Right atrium auricular region (tissue), 2 donors: ENCODE measurements at regions not wholly inside any gene's neighbourhood (a gene's known extent, or its start where the extent isn't known, plus 50 kb on each side); places are given as distances from the start of the nearest gene placed in this dataset.

Experiments used
- DNase-seq: peaks from one replicate; pipeline ENCODE4 v3.0.0-alpha.2; 2019; ENCODE audit warnings: low spot score
- H3K27ac ChIP-seq, 2 donors: fragments of 200-600 bp; sonication (generic); 1 replicate in 1 of 2; 2 replicates in 1 of 2; pipeline ENCODE4 v1.5.1; 2016 to 2019
- H3K27me3 ChIP-seq, 2 donors: fragments of 200-600 bp; sonication (generic); one replicate each; pipeline versions ENCODE4 v1.5.1 to v1.6.0; 2017 to 2019
- H3K36me3 ChIP-seq: fragments of 200-600 bp; sonication (generic); one replicate; pipeline ENCODE4 v1.5.1; 2016
- H3K4me1 ChIP-seq, 2 donors: fragments of 200-600 bp; sonication (generic); one replicate each; pipeline versions ENCODE4 v1.5.1 to v1.6.0; 2017 to 2019
- H3K4me3 ChIP-seq, 2 donors: fragments of 200-600 bp; sonication (generic); 1 replicate in 1 of 2; 2 replicates in 1 of 2; pipeline ENCODE4 v1.5.1; 2017 to 2019; ENCODE audit warnings: mild to moderate bottlenecking in 1 of 2, moderate library complexity in 1 of 2
- H3K9me3 ChIP-seq, 2 donors: fragments of 200-600 bp; sonication (generic); one replicate each; pipeline ENCODE4 v1.5.1; 2019
- CTCF ChIP-seq, 2 donors: fragments of 200-600 bp; sonication (generic); IDR thresholded peaks; one replicate each; pipeline ENCODE4 v1.5.1; 2019; ENCODE audit warnings: antibody characterized with exemption in 2 of 2

DNA sequence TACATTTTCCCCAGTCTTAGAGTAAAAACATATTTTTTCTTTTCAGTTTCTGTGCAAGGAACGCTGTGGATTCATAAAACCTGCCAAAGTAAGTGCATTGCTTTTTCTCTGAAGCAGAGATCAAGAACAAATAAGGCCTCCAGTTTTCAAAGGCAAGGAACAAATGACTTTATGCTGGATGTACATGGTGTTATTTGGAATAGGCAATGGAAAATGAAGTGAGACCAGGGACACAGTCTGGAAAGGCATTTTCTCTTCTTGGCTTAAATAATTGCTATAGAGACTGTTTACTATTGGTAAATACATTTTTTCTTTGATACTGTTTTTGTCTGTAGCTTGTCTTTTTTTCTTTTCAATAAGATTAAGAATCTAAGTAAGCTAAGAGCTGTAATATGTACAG, 725.9 kb upstream of the MDGA2 start:
- no peaks in the 10 kb centered on the region for H3K36me3 ChIP-seq
- DNase-seq, result no peak
- no peaks in the 10 kb centered on the region for H3K4me1 ChIP-seq
- TF ChIP-seq CTCF (IDR thresholded peaks at IDR 0.05), result no peak
- H3K4me3 ChIP-seq, result no peak overlapping the region
- peaks cover 0 to 3% of the 10 kb centered on the region in 2 donors for H3K9me3 ChIP-seq
- H3K27me3 ChIP-seq, result no peaks in the 10 kb centered on the region
- no peak overlapping the region for H3K27ac ChIP-seq

DNA sequence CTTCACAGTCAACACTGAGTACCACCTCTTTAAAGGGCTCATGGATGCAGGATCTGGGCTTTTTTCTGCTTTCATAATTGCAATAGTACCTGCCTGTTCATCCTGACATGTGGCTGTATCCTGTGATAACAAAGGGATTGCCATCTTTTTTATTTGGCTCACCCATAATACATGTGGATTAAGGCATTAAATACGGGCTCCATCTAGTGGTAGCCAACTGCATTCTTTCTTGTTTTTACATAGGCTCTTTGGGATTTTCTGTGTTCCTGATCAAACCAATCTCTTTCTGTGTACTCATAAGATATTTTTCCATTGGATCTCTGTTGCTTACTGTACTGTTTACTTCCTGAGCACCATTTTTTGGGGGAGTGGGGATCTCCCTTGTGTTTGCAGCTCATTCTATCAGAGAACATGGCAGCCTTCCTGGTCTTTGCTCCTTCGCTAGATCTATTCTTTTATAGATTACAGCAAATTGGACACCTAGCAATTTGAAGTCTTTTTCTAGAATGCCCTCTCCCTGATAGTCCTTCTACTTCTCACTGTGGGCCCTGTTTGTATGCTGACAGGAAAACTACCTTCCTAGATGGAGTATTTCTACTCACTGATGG, 723.4 kb upstream of the MDGA2 start:
- Histone ChIP-seq H3K27me3 (no peaks in the 10 kb centered on the region), H3K36me3 (no peaks in the 10 kb centered on the region), H3K9me3 (no peaks in the 10 kb centered on the region), H3K27ac (no peak overlapping the region), H3K4me1 (no peaks in the 10 kb centered on the region), H3K4me3 (no peak overlapping the region)
- DNase-seq, result no peak
- TF ChIP-seq CTCF (IDR thresholded peaks at IDR 0.05), result peak; percentile 49 to 63

GRCh38 chr14:48391661-48392060, 716.3 kb upstream of the MDGA2 start:
- H3K36me3 ChIP-seq, result no peaks in the 10 kb centered on the region
- H3K27ac ChIP-seq, result no peak overlapping the region
- no peaks in the 10 kb centered on the region for H3K27me3 ChIP-seq
- no peak for TF ChIP-seq CTCF (IDR thresholded peaks at IDR 0.05)
- no peaks in the 10 kb centered on the region for H3K9me3 ChIP-seq
- no peak for DNase-seq
- H3K4me3 ChIP-seq, result no peak overlapping the region
- H3K4me1 ChIP-seq, result no peaks in the 10 kb centered on the region

DNA sequence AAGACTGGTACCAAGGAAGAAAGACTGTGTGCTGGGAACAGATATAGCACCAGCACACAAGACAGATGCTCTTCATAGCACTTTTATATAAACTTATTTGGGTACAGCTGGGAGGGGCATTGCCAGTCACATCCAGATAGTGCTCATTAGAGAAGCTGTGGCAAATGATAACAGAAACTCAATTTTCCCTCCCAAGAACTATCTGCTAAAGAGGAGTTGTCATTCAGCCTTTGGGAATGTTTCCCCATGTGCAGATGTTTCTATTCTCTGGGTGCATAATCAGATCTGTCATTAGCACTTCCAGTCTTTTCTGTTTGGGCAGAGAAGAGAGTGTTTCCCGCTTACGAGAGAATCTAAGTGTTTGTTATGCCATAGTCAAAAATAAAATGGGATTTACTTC, 714.9 kb upstream of the MDGA2 start:
- TF ChIP-seq CTCF (IDR thresholded peaks at IDR 0.05), result no peak
- no peak for DNase-seq
- Histone ChIP-seq H3K27ac (no peak overlapping the region), H3K9me3 (no peaks in the 10 kb centered on the region), H3K4me1 (no peaks in the 10 kb centered on the region), H3K36me3 (no peaks in the 10 kb centered on the region), H3K4me3 (no peak overlapping the region), H3K27me3 (no peaks in the 10 kb centered on the region)

GRCh38 chr14:48384821-48385220, 709.4 kb upstream of the MDGA2 start:
- Histone ChIP-seq H3K27me3 (no peaks in the 10 kb centered on the region), H3K27ac (no peak overlapping the region), H3K36me3 (no peaks in the 10 kb centered on the region), H3K9me3 (no peaks in the 10 kb centered on the region), H3K4me3 (no peak overlapping the region), H3K4me1 (no peaks in the 10 kb centered on the region)
- TF ChIP-seq CTCF (IDR thresholded peaks at IDR 0.05), result no peak
- DNase-seq, result no peak

DNA sequence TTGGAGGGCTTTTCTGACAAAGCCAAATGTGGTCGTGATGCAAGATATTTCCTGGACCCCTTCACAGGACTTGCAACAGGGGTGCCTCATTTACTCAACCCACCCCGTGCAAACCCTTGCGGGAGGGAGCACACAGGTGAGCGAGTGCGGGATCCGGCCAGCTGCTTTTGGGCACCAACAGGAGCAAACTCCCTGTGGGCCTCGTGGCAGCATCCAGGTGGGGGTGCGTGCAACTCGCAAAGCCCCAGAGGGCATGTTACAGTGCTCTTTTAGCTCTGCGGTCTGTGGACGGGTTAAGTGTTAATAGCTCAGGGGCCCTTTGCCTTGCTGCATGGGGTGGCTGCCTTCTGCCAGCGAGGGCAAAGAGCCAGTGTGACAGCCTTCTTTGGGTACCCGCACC, 707.6 kb upstream of the MDGA2 start:
- DNase-seq, result no peak

More for the DNA sequence above, 707.6 kb upstream of the MDGA2 start:
- Histone ChIP-seq H3K27ac (no peak overlapping the region), H3K36me3 (no peaks in the 10 kb centered on the region), H3K4me3 (no peak overlapping the region), H3K9me3 (no peaks in the 10 kb centered on the region), H3K27me3 (no peaks in the 10 kb centered on the region), H3K4me1 (no peaks in the 10 kb centered on the region)
- TF ChIP-seq CTCF (IDR thresholded peaks at IDR 0.05), result no peak
